ENCODE measurements at regions not wholly inside any gene's neighbourhood (a gene's known extent, or its start where the extent isn't known, plus 50 kb on each side); places are given as distances from the start of the nearest gene placed in this dataset.

- peaks cover 55% of the 10 kb centered on the region for H3K4me1 Mint-ChIP-seq (ENCODE audit: low read depth)
- H3K4me3 Mint-ChIP-seq: no peak overlapping the region
- peaks cover 5% of the 10 kb centered on the region; the same call in 1 of the 2 replicates for H3K36me3 Mint-ChIP-seq (ENCODE audit: low read depth)
- no peak for TF ChIP-seq CTCF (IDR thresholded peaks at IDR 0.05)
- H3K27me3 Mint-ChIP-seq (ENCODE audit: insufficient read depth): peaks cover 4% of the 10 kb centered on the region
- no peaks in the 10 kb centered on the region for H3K9me3 Mint-ChIP-seq
- H3K27ac Mint-ChIP-seq: no peak overlapping the region
- DNase-seq: no peak
Measured at GRCh38 chr10:47175181-47176123, 124.5 kb upstream of the GDF10 start.

- peaks cover 5% of the 10 kb centered on the region; the same call in 1 of the 2 replicates for H3K36me3 Mint-ChIP-seq (ENCODE audit: low read depth)
- no peaks in the 10 kb centered on the region for H3K9me3 Mint-ChIP-seq
- H3K4me1 Mint-ChIP-seq (ENCODE audit: low read depth): peaks cover 55% of the 10 kb centered on the region
- no peak for DNase-seq
- no peak for TF ChIP-seq CTCF (IDR thresholded peaks at IDR 0.05)
- H3K4me3 Mint-ChIP-seq: no peak overlapping the region
- H3K27me3 Mint-ChIP-seq (ENCODE audit: insufficient read depth): peaks cover 6% of the 10 kb centered on the region
- H3K27ac Mint-ChIP-seq: peak overlapping the region; percentile 62
Measured at GRCh38 chr10:47176206-47176902, 123.6 kb upstream of the GDF10 start.

GRCh38 chr10:47176903-47177868 is 122.8 kb upstream of the GDF10 start:
- no peak for TF ChIP-seq CTCF (IDR thresholded peaks at IDR 0.05)
- H3K4me3 Mint-ChIP-seq: peak overlapping the region; percentile 9
- no peaks in the 10 kb centered on the region for H3K36me3 Mint-ChIP-seq (ENCODE audit: low read depth)
- peak overlapping the region; percentile 62 for H3K27ac Mint-ChIP-seq
- DNase-seq: peak; percentile 89
- H3K9me3 Mint-ChIP-seq: no peaks in the 10 kb centered on the region
- peaks cover 55% of the 10 kb centered on the region for H3K4me1 Mint-ChIP-seq (ENCODE audit: low read depth)
- H3K27me3 Mint-ChIP-seq (ENCODE audit: insufficient read depth): peaks cover 8% of the 10 kb centered on the region

- Mint-ChIP-seq H3K27ac (no peak overlapping the region), H3K4me1 (ENCODE audit: low read depth) (peaks cover 45% of the 10 kb centered on the region), H3K9me3 (no peaks in the 10 kb centered on the region), H3K36me3 (ENCODE audit: low read depth) (no peaks in the 10 kb centered on the region), H3K27me3 (ENCODE audit: insufficient read depth) (peaks cover 8% of the 10 kb centered on the region), H3K4me3 (no peak overlapping the region)
- no peak for DNase-seq
- TF ChIP-seq CTCF (IDR thresholded peaks at IDR 0.05): no peak
Measured at GRCh38 chr10:47178537-47179290, 121.3 kb upstream of the GDF10 start.
